NCI-H82 treated with DMSO at 0.1 percent for 48 hours (cell line): ENCODE measurements at regions not wholly inside any gene's neighbourhood (a gene's known extent, or its start where the extent isn't known, plus 50 kb on each side); places are given as distances from the start of the nearest gene placed in this dataset.
"Not testable (repeated sequence)": the region's sequence is repeated elsewhere in the genome, so short reads cannot be mapped to it uniquely, and the experiment has no call there.

Experiments
- DNase-seq: peaks from one replicate; lab custom pipeline; 2025; ENCODE audit not compliant: unreplicated experiment; lab: John Stamatoyannopoulos, UW

DNA sequence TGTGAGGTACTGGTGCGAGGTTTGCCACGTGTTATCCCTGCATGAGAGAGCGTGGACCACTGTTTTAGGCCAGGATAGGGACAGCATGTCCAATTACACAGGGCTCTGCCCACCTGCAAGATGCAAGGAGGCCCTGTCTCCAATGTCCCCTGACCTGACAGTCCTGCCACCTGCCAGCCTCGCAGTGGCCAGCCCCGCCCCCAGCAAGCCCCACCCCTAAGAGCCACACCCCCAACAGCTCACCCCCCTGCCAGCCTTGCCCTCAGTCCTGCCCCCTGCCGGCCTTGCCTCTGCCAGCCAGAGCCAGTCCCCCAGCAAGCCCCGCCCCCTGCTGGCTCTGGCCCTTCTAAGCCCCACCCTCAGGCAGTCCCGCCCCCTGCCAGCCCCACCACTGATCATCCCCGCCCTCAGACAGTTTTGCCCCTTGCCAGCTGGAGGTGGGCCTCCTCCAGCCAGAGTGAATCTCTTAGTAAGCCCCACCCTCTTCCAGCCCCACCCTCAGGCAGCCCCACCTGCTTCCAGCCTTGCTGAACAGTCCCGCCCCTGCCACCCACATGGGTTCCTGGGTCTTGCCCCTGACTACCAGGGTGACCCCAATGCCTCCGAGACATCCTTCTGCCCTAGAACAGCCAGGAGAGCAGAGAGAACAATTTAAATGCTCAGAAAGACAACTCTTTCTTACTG is 62.3 kb upstream of the DPP6 start:
- DNase-seq = not testable (repeated sequence)

DNA sequence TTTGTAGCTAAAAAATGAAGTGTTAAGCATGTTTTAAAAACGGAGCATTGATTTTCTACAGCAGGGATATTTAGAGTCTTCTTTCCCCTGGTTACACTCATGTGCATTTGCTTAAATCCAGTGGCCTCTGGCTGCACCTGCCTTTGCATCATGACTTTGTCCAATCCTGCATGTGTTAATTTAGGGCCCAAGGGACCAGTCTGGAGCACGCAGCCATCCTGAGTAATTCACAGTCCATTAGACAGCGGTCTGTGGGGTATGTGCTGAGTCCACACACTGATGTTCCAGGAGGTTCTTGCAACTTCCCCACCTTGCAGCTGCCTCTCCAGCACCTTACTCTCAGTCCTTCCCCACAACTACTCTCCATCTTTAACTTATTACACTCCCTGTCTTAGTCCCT is 60.7 kb upstream of the DPP6 start:
- DNase-seq = not testable (repeated sequence)

DNA sequence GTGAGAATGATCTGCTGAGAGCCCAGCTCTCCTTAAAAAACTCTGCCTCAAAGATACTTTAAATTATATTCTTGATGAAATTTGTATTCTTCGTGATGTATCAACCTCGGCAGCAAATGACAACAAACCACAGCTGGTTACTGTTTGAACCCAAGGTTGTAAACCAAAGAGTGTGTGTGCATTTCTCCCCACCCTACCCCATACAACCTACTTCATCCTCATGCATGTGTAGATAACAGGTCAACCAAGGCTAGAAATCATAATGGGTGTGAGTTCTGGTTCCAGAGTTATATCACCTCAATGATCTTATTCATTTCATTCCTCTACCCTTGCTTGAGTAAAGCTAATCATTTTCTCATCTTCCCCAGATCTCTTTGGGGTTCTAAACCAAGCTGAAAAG is 58.8 kb upstream of the DPP6 start:
- not testable (repeated sequence) for DNase-seq

DNA sequence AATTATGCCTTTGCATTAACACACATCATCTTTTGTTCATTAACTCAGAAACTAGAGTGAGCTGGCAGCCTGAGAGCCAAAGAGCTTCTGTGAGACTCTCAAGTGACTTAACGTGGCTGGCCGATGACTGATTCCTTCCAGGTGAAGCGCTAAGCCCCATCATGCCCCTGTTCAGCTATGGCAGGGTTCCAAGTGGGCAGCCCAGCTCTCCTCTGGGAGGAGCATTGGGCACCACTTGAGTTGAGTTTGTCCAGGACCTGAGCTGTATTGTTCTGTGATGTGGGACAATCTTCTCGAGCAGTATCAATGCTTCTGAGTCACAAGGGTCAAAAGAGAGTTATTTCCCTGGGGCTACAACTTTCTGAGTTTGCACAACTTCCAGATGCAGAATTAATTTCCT is 53.3 kb upstream of the DPP6 start:
- not testable (repeated sequence) for DNase-seq
